GM23338 (cell line): ENCODE measurements at regions not wholly inside any gene's neighbourhood (a gene's known extent, or its start where the extent isn't known, plus 50 kb on each side); places are given as distances from the start of the nearest gene placed in this dataset.

Experiments
- ATAC-seq: fragments of 200-7000 bp; cut with Tn5 transposase; 3 replicates; pipeline ENCODE4 v1.9.1; 2020
- DNase-seq: peaks from one replicate; pipeline ENCODE4 v3.0.0-alpha.2; 2015; ENCODE audit warnings: low spot score
- H2AFZ ChIP-seq: fragments of 200-600 bp; sonication (generic); 2 replicates; pipeline ENCODE4 v1.8.0; 2016; ENCODE audit warnings: antibody characterized with exemption, mild to moderate bottlenecking, moderate library complexity
- H3F3A ChIP-seq: fragments of 200-600 bp; sonication (generic); replicated peaks from 2 replicates; pipeline ENCODE4 v1.8.0; 2017; ENCODE audit warnings: antibody characterized with exemption, mixed run types, low read depth
- H3K27ac ChIP-seq: fragments of 200-600 bp; sonication (generic); 2 replicates; pipeline ENCODE4 v1.6.1; 2016; ENCODE audit warnings: low read depth
- H3K27me3 ChIP-seq: fragments of 200-600 bp; sonication (generic); 2 replicates; pipeline ENCODE4 v1.8.0; 2016; ENCODE audit warnings: mild to moderate bottlenecking, mixed run types, moderate library complexity; ENCODE audit not compliant: insufficient read depth
- H3K36me3 ChIP-seq: fragments of 200-600 bp; sonication (generic); 2 replicates; pipeline ENCODE4 v1.8.0; 2016; ENCODE audit warnings: mild to moderate bottlenecking; ENCODE audit not compliant: insufficient read depth
- H3K4me1 ChIP-seq: fragments of 200-600 bp; sonication (generic); 2 replicates; pipeline ENCODE4 v1.8.0; 2016; ENCODE audit warnings: mild to moderate bottlenecking, moderate library complexity; ENCODE audit not compliant: insufficient read depth
- H3K4me2 ChIP-seq: fragments of 200-600 bp; sonication (generic); 2 replicates; pipeline ENCODE4 v1.7.1; 2017; ENCODE audit warnings: mixed run types
- H3K4me3 ChIP-seq: fragments of 200-600 bp; sonication (generic); 2 replicates; pipeline ENCODE4 v1.6.1; 2016; ENCODE audit warnings: mixed run types
- H3K79me2 ChIP-seq: fragments of 200-600 bp; sonication (generic); replicated peaks from 2 replicates; pipeline ENCODE4 v1.8.0; 2017; ENCODE audit warnings: mild to moderate bottlenecking; ENCODE audit not compliant: insufficient read depth
- H3K9me2 ChIP-seq: fragments of 200-600 bp; sonication (generic); 2 replicates; pipeline ENCODE4 v1.8.0; 2017; ENCODE audit not compliant: insufficient read depth
- H4K20me1 ChIP-seq: fragments of 200-600 bp; sonication (generic); replicated peaks from 2 replicates; pipeline ENCODE4 v1.8.0; 2017; ENCODE audit warnings: mild to moderate bottlenecking; ENCODE audit not compliant: insufficient read depth
- H3K27ac Mint-ChIP-seq: 2 replicates; pipeline ENCODE4 v1.8.0; 2020; ENCODE audit warnings: inconsistent platforms, mild to moderate bottlenecking, moderate library complexity, mixed read lengths
- H3K27me3 Mint-ChIP-seq: 3 replicates; pipeline ENCODE4 v1.8.0; 2022; ENCODE audit warnings: low read depth, mild to moderate bottlenecking, moderate library complexity, mixed read lengths, inconsistent platforms; ENCODE audit not compliant: insufficient read depth, poor library complexity
- H3K36me3 Mint-ChIP-seq: 3 replicates; pipeline ENCODE4 v1.8.0; 2021; ENCODE audit warnings: low read depth, mild to moderate bottlenecking, inconsistent platforms, moderate library complexity, mixed read lengths
- H3K4me1 Mint-ChIP-seq: 3 replicates; pipeline ENCODE4 v1.8.0; 2020; ENCODE audit warnings: mild to moderate bottlenecking, inconsistent platforms, mixed read lengths
- H3K4me3 Mint-ChIP-seq: 3 replicates; pipeline ENCODE4 v1.8.0; 2021; ENCODE audit warnings: moderate library complexity, mild to moderate bottlenecking, inconsistent platforms, mixed read lengths
- H3K9me3 Mint-ChIP-seq: 3 replicates; pipeline ENCODE4 v1.8.0; 2020; ENCODE audit warnings: moderate library complexity, mild to moderate bottlenecking, inconsistent platforms, mixed read lengths
- CTCF ChIP-seq, 2 experiments: fragments of 200-600 bp in 1 of 2; sonication (generic) in 1 of 2; conservative IDR thresholded peaks; 2 replicates each; pipeline versions ENCODE4 v1.5.1 to v1.6.1; 2016 to 2017; ENCODE audit warnings: antibody characterized with exemption in 2 of 2, low read depth in 2 of 2, mild to moderate bottlenecking in 2 of 2, moderate library complexity in 1 of 2
- EZH2 ChIP-seq: fragments of 200-600 bp; sonication (generic); IDR thresholded peaks from one replicate; pipeline ENCODE4 v1.8.0; 2017; ENCODE audit warnings: antibody characterized with exemption, mild to moderate bottlenecking, low read depth; ENCODE audit not compliant: unreplicated experiment
- JUNB ChIP-seq: IDR thresholded peaks from one replicate; pipeline ENCODE4 v1.6.1; 2016; ENCODE audit warnings: antibody characterized with exemption; ENCODE audit not compliant: unreplicated experiment
- STAT1 ChIP-seq: IDR thresholded peaks from one replicate; pipeline ENCODE4 v1.6.1; 2016; ENCODE audit warnings: antibody characterized with exemption; ENCODE audit not compliant: unreplicated experiment
- ZNF114 ChIP-seq: fragments of 250-450 bp; sonication (Bioruptor Pico); IDR thresholded peaks from 2 replicates; pipeline ENCODE4 v1.5.0; 2020; ENCODE audit warnings: mild to moderate bottlenecking, moderate library complexity
- ZNF331 ChIP-seq: fragments of 250-450 bp; sonication (Bioruptor Pico); IDR thresholded peaks from 2 replicates; pipeline ENCODE4 v1.5.0; 2020; ENCODE audit warnings: low read depth, mild to moderate bottlenecking, moderate library complexity
- ZNF462 ChIP-seq: fragments of 250-450 bp; sonication (Bioruptor Pico); IDR thresholded peaks from 2 replicates; pipeline ENCODE4 v1.5.0; 2020; ENCODE audit warnings: mild to moderate bottlenecking, moderate library complexity

- TF ChIP-seq ZNF462 (CRISPR knock-in tag): no peak
- TF ChIP-seq ZNF331 (CRISPR knock-in tag): no peak
- TF ChIP-seq EZH2: no peak
Observed at GRCh38 chr6:48475275-48475674, 364.3 kb upstream of the PTCHD4 start (continued).

- H4K20me1 ChIP-seq: no peaks in the 10 kb centered on the region
- ATAC-seq (no peak), DNase-seq (no peak)
- no peak overlapping the region for H3K4me2 ChIP-seq
- H3K27ac ChIP-seq: no peak overlapping the region
- H3K36me3 ChIP-seq: no peaks in the 10 kb centered on the region
- H3K9me3 Mint-ChIP-seq: no peaks in the 10 kb centered on the region
- H3K27me3 ChIP-seq: no peaks in the 10 kb centered on the region
- H2AFZ ChIP-seq: no peak overlapping the region
- H3K27ac Mint-ChIP-seq: no peak overlapping the region
- no peak overlapping the region for H3K4me3 Mint-ChIP-seq
- no peaks in the 10 kb centered on the region for H3K79me2 ChIP-seq
- H3K27me3 Mint-ChIP-seq: no peaks in the 10 kb centered on the region
- no peaks in the 10 kb centered on the region for H3K4me1 ChIP-seq
- no peak overlapping the region for H3K4me3 ChIP-seq
- H3F3A ChIP-seq: no peaks in the 10 kb centered on the region
- H3K9me2 ChIP-seq: no peaks in the 10 kb centered on the region
- no peaks in the 10 kb centered on the region for H3K36me3 Mint-ChIP-seq
- no peaks in the 10 kb centered on the region for H3K4me1 Mint-ChIP-seq
- no peak for TF ChIP-seq ZNF462 (CRISPR knock-in tag)
- no peak for TF ChIP-seq ZNF114 (CRISPR knock-in tag)
- TF ChIP-seq ZNF331 (CRISPR knock-in tag): no peak
- TF ChIP-seq STAT1: no peak
- no peak for TF ChIP-seq JUNB
- TF ChIP-seq CTCF (conservative IDR thresholded peaks at IDR 0.05; ENCODE audit: low read depth in 2 of 2): no peak
Observed at GRCh38 chr6:48474830-48475229, 363.8 kb upstream of the PTCHD4 start.
